HG02678 (cell line): ENCODE measurements at regions not wholly inside any gene's neighbourhood (a gene's known extent, or its start where the extent isn't known, plus 50 kb on each side); places are given as distances from the start of the nearest gene placed in this dataset.
A peak's percentile ranks its signal among the peaks of the same experiment; 100 is the strongest.
"Not testable (repeated sequence)": the region's sequence is repeated elsewhere in the genome, so short reads cannot be mapped to it uniquely, and the experiment has no call there.

Source experiments
- ATAC-seq: cut with Tn5 transposase; IDR thresholded peaks from one replicate; pipeline ENCODE4 v1.9.1; 2021; ENCODE audit warnings: mild to moderate bottlenecking, moderate library complexity; ENCODE audit not compliant: unreplicated experiment

DNA sequence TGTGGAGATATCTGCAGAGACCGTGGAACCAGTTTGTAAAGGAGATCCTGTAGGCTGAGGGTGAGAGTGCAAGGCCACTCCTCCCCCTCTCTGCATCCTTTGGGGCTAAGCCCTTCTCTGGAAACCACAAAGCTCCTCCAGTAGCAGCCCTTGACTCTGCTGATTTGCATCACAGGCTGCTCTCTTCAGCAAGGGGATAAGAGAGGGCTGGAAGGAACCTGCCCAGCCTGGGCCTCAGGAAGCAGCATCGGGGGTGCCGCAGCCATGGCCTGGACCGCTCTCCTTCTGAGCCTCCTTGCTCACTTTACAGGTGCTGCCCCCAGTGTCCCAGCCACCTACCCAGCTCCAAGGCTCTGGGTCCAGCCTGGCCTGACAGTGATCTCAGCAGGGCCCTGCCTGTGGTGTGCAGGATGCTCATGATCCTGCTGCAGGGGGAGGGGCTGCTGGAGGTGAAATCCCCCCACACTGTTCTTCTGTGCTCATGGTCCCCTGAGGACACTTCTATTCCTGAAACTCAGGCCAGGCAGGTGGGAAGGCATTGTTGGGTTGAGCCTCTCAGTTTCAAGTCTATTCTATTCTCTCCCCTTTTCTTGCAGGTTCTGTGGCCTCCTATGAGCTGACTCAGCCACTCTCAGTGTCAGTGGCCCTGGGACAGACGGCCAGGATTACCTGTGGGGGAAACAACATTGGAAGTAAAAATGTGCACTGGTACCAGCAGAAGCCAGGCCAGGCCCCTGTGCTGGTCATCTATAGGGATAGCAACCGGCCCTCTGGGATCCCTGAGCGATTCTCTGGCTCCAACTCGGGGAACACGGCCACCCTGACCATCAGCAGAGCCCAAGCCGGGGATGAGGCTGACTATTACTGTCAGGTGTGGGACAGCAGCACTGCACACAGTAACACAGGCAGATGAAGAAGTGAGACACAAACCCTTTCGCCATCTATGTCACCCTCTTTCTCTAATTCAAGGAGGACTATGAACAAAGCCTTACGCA lies 68.5 kb upstream of the IGLL5 start:
- ATAC-seq = peak; percentile 77

DNA sequence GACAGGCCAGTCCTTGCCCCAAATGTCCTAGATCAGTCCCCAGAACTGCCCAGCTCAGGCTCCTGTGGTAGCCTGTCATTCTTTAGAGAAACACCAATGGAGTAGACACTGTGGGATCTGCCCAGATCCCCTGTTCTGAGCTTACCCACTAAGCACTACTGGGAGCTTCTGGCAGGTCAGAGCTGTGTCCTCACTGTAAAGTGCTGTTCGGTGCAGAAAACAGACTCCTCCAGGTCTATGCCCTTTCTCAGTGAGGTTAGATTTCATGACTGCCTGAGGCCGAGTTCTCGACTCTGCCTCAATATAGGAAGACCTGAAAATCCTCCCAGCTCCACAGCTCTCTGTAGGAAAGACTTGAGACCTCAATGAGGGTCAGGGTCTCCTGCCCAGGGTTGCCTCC lies 67.5 kb upstream of the IGLL5 start:
- no peak for ATAC-seq

DNA sequence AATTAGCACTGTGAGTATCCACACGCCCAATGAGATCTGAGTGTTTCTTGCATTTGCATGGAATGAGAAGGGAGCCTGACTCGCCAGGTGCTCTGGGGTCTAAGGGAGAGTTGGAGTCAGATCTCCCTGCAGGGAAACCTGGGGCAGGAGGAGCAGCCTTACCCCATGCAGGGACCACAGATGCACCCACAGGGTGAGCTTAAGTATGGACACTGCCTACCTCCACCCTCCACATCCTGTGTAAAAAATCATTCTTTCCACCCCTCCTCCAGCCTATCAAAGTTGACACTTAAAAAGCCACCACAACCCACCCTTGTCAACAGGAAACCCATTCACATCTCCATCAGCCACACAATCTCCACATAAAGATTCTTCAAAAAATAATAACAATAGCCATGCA lies 67.0 kb upstream of the IGLL5 start:
- no peak for ATAC-seq

DNA sequence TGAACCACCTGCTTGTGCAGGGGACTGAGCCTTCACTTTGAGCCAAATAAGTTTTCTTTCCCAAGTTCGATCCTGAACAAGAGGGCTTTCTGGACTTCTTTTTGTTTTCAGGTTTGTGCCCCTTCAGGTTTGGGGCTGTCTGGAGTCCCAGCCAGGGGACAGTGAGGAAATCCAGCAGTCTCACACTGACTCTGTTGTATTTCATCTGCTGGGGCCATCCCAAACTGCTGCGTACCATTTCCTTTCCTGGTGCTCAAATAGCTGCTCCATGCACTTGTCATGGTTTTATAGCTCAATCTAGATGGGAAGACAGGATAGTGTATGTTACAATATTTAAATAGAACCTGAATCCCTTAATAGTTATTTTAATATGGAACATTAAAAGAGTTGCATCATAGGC lies 66.3 kb upstream of the IGLL5 start:
- no peak for ATAC-seq

DNA sequence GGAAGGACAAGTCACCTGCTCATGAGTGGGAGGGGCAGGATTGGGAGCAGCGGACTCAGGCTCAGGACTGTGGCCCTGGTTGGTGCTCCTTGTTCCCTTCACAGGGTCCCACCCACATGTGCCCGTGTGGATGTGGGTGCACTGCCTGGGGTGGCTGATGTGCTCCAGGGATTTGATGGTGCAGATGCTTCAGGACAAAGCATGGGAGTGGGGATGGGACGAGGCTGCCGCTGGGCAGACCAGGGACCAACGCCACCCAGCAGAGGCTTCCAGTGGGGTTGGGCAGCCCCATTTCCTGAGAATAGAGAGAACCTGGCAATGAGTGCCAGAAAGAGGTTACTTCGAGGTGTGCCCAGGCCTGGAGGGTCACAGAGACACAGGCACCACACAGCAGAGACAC lies 65.5 kb upstream of the IGLL5 start:
- ATAC-seq = no peak

DNA sequence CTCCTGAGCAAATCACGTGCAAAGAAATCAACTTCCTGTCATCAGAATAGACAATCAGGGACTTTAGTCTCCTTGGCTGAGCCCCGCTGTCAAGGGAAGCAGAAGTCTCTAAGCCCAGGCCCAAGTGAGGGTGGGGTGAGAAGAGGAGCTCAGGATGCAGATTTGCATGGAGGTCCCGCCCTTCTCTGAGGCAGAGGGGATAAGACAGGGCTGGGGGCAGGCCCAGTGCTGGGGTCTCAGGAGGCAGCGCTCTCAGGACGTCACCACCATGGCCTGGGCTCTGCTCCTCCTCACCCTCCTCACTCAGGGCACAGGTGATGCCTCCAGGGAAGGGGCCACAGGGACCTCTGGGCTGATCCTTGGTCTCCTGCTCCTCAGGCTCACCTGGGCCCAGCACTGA lies 65.1 kb upstream of the IGLL5 start:
- ATAC-seq = not testable (repeated sequence)

DNA sequence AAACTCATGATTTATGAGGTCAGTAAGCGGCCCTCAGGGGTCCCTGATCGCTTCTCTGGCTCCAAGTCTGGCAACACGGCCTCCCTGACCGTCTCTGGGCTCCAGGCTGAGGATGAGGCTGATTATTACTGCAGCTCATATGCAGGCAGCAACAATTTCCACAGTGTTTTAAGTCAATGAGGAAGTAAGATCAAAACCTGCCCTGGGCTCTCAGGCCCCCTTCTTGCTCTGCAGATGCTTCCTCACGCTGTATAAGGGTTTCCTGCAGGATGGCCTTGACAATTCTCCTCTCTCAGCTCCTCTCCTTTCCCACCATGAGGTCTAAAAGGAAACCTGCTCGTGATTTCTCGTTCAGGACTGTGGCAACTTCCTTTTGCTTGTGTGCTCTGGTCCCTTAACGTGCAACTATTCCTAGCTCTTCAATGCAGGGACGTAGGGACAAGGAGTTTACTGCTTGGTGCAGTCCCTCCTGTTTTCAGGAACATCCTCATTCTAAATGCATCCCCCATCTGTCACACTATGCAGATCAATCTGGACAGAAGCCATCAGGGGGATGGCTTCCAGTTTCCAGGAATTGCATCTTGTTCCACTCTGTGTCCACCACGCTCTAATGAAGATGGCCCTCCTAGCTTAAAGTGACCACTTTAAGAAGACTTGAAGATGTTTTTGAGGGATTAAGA lies 64.3 kb upstream of the IGLL5 start:
- ATAC-seq = no peak

DNA sequence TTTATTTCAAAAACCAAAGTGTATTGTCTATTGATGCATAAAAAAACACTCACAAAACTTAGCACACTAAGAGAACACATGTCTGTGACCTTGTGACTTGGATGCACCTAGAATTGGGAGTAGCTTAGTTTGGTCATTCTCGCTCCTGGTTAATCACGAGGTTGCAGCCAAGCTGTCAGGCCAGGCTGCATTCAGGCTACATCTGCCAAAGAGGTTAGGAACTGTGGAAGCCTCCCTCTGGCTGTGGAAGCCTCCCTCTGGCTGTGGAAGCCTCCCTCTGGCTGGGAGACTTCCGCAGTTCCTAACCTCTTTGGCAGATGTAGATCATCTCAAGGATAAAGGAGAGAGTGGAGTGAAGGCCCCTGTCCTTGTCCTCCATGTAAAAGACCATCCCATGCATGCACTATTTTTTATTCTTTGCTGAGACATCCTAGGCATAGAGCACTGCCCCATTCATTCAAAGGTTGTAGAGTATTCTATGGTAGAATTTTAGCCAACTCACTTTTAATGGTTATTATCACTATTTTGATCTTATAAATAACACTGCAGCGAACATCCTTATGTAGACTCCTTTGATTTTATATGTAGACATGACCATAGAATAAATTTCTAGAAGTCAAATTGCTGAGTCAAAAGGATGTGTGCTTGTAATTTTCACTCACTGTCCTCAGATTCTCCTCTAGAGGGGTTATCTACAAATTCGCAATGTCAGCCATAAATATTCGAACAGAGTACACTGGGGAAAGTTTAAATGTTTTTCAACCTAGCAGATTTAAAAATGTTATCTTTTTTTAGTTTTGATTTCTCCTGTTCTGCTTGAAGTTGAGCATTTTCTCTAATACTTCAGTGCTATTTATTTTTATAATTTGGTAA lies 63.0 kb upstream of the IGLL5 start:
- ATAC-seq = no peak

DNA sequence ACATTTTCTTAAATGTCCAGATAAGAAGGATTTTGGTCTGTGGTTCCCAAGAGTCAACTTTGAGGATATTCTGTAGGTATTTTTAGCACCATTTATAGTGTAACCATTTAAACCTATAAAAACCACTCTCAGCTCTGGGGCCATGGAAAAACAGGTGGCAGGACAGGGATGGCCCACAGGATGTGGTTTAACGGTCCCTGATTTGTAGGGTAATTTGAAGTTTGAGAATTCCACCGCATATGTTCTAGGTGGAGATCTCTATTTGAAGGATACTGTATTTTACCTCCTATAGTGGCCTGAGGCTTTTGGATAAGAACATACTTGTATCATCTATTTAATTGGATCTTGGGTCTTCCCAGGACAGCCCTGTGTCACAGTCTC lies 62.4 kb upstream of the IGLL5 start:
- no peak for ATAC-seq

DNA sequence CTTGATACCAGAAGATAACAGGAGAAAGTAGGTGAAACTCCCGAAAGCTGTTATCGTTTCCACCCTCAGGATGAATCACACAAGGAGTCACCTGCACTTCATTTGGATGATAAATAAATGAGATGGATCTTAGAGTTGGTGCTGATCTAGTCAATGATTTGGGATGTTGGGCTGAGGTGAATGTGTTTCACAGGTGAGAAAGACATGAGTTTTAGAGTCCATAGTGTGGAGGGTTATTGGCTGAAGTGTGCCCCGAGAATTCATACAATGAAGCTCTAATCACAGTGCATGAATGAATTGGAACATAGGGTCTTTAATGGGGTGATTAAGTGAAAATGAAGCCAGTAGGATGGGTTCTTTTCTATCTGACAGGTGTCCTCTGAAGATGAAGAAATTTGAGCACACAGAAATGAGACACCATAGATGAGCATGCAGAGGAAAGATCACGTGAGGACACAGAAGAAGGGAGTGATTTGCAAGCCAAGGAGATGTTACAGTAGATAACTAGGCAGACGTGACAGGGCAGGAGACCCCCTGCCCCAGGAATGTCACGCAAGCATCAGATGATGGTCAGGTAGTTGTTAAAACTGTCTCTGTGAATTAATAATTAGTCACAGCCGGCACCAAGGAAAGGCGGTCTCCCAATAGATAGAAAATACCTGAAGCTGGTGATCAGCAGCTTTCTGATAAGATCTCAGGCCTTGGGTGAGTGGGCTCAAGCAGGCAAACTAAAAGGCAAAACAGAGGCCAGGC lies 60.3 kb upstream of the IGLL5 start:
- no peak for ATAC-seq

DNA sequence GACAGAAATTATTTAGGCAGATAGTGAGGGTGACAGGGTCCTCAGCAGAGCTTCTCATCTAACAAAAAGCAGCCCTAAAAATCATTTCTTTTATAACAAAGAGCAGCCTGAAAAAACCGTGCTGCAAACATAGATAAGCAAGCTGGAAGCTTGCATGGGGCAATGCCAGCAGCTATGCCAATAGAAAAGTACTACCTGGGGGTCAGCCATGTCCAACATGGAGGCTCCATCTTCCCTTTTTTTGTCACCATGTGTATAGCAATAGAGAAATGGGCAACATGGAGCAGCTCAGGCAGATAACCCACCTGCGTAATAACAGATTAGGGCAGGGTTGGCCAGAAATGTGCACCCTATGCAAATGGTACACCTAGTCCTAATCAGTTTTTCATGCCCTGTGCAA lies 57.4 kb upstream of the IGLL5 start:
- ATAC-seq = no peak

DNA sequence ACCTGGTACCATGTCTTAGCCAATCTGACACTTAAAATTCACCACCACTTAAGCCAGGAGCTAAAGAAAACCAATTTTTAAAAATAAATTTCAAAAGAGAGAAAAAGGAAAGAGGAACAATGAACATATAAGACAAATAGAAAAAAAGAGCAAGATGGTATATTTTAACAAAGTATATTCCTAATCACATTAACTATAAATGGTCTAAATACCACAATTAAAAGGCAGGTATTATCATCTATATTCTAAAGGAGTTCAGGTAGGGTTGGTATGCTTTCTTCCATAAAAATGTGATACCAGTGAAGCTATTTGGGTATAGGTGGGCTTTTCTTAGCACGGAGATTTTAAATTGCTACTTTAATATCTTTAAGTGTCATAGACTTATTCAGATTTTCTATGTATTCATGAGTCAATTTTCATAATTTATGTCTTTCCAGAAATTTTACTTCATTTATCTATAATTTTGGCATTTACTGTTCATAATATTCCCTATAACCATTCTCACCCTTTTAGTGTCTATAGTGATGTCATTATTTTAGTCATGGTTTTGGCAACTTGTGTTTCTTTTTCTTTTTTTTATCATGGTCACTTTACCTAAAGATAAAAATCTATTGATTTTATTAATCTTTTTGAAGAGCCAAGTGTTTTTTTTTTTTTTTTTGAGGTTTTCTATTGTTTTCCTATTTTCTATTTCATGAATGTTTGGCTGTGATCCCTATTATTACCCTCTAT lies 56.5 kb upstream of the IGLL5 start:
- no peak for ATAC-seq

DNA sequence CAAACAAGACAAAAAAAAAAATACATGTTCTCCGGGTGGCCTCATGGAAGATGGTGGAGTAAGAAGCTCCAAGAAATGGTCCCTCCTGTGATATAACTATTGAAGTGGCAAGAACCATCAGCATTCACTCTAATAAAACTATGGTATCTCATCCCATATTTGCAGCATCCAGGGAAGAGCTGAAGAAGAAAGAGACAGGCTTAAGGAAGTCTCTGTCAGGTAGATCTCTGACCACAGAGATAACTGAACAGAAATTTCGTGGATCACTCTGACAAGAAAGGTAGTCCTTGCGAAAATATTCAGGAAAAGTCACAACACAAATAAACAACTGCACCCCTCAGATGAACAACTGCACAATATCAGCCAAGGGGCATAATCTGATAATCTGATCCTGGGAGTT lies 54.6 kb upstream of the IGLL5 start:
- no peak for ATAC-seq

DNA sequence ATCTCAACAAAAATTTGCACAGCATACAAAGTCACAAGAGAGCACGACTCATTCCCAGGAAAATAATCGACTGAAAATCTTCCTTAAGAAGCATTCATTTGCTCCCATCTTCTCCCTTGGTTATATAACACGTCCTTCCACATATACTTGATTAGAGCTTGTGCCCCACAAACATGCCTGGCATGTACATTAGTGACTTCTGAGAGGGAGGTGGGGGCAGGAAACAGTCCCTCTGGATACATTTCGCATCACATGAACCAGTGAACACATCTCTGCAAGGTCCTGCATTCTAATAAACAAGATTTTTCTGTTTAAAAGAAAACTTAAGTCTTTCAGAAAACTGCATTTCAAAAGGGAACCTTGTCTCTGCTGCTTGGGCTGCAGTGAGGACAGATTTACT lies 54.1 kb upstream of the IGLL5 start:
- ATAC-seq = no peak

DNA sequence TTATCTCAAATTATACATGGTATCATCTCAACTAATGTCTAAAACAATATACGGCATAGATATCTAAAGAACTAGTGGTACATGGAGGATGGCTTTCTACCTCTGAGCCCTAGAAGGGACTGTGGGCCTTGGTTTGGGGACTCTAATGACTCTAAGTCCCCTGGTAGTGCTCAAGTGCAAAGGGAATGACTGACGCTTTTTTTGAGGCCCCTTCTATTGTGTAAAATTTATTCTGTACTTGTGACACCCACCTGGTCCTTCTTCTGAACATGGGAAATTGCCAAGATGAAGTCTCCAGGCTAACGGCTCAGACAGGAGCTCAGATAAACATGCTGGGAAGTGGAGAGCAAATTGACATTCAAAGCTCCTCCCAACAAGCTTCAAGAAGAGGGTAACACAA lies 53.4 kb upstream of the IGLL5 start:
- ATAC-seq = no peak

DNA sequence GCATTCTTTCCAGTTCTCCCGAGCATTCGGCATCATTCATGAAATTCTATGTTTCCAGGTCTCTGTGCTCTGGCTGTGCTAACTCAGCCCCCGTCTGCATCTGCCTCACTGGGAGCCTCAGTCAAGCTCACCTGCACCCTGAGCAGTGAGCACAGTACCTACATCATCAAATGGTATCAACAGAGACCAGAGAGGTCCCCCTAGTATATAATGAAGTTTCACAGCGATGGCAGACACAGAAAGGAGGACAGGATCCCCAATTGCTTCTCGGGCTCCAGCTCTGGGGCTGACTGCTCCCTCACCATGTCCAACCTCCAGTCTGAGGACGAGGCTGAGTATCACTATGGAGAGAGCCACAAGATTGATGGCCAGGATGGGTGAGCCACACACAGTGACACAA lies 52.8 kb upstream of the IGLL5 start:
- ATAC-seq = no peak

DNA sequence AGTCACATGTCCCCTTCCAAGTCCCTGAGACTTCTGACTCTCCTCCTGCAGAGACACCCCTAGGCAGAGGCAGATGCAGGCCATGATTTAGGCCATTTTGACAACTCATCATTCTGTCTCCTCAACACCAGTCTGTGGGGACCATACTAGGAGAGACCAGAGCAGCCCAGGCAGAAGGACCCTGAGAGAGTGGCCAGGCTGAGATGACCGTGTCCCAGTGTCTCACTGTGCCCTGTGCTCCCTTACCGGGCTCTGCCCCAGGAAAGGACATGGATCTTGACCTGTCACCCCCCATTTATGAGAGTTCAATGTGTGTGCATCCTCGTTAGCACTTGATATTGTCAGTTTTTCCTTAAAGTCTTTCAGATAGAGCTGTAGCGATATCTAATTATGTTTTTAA lies 52.4 kb upstream of the IGLL5 start:
- no peak for ATAC-seq

DNA sequence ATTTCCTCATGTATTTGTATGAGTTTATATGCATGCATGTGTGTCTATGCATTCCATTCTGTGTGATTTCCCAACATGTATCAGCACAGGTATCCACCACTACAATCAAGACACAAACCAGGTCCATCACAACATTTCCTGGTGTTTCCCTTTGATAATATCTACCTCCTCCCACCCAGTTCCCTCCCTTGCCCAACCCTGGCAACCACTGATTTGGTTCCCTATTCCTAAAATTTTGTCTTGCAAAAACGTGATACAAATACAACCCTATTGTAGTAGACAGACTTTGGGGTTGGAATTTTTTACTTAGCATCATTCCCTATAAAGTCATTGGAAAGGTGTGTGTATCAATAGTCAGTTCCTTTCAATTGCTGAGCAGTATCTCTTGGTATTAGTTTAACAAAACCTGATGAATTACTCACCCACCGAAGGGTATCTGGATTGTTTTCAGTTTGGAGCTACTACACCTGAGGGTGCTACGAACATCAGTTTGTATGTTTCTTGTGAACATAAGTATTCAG lies 51.8 kb upstream of the IGLL5 start:
- ATAC-seq = no peak

DNA sequence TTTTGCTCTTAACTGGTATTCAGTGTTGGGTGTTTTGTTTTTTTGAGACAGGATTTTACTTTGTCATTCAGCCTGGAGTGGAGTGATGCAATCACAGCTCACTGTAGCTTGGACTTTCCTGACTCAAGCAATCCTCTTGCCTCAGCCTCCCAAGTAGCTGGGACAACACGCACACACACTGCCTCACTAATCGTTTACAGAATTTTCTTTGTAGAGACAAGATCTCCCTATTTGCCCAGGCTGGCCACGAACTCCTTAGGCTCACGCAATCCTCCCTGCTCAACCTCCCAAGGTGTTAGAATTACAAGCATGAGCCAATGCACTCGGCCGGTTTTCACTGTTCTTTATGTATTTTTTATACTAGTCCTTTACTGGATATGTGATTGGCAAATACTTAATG lies 51.0 kb upstream of the IGLL5 start:
- no peak for ATAC-seq
